ENCODE measurements at regions not wholly inside any gene's neighbourhood (a gene's known extent, or its start where the extent isn't known, plus 50 kb on each side); places are given as distances from the start of the nearest gene placed in this dataset.

DNA sequence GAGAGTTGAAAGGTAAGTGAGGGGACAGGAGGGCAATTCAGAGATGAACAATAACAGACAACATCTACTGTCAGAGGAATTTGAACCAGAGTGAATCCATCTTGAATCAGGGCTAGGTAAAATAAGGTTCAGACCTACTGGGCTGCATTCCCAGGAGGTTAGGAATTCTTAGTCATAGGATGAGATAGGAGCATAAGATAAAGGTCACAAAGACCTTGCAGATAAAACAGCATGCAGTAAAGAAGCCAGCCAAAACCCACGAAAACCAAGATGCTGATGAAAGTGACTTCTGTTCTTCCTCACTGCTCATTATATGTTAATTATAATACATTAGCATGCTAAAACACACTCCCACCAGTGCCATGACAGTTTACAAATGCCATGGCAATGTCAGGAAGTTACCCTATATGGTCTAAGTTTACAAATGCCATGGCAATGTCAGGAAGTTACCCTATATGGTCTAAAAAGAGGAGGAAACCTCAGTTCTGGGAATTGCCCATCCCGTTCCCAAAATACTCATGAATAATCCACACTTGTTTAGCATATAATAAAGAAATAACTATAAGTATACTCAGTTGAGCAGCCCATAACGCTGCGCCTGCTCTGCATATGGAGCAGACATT, 248.5 kb downstream of the HAO1 start:
- no peaks in the 10 kb centered on the region for H3K9me3 Mint-ChIP-seq
- H3K4me1 ChIP-seq (ENCODE audit: insufficient read depth): no peaks in the 10 kb centered on the region
- no peak overlapping the region for H3K4me3 ChIP-seq
- no peaks in the 10 kb centered on the region for H3K36me3 Mint-ChIP-seq (ENCODE audit: low read depth)
- no peaks in the 10 kb centered on the region for H3F3A ChIP-seq (replicated peaks; ENCODE audit: low read depth)
- H2AFZ ChIP-seq: no peak overlapping the region
- H3K27ac Mint-ChIP-seq: no peak overlapping the region
- no peaks in the 10 kb centered on the region for H3K79me2 ChIP-seq (replicated peaks; ENCODE audit: insufficient read depth)
- peaks cover 10% of the 10 kb centered on the region; the same call in 1 of the 2 replicates for H3K9me2 ChIP-seq (ENCODE audit: insufficient read depth)
- no peaks in the 10 kb centered on the region for H4K20me1 ChIP-seq (replicated peaks; ENCODE audit: insufficient read depth)
- no peaks in the 10 kb centered on the region for H3K27me3 ChIP-seq (ENCODE audit: insufficient read depth)
- no peak overlapping the region for H3K4me2 ChIP-seq
- no peaks in the 10 kb centered on the region for H3K36me3 ChIP-seq (ENCODE audit: insufficient read depth)
- TF ChIP-seq, protein P1, sequence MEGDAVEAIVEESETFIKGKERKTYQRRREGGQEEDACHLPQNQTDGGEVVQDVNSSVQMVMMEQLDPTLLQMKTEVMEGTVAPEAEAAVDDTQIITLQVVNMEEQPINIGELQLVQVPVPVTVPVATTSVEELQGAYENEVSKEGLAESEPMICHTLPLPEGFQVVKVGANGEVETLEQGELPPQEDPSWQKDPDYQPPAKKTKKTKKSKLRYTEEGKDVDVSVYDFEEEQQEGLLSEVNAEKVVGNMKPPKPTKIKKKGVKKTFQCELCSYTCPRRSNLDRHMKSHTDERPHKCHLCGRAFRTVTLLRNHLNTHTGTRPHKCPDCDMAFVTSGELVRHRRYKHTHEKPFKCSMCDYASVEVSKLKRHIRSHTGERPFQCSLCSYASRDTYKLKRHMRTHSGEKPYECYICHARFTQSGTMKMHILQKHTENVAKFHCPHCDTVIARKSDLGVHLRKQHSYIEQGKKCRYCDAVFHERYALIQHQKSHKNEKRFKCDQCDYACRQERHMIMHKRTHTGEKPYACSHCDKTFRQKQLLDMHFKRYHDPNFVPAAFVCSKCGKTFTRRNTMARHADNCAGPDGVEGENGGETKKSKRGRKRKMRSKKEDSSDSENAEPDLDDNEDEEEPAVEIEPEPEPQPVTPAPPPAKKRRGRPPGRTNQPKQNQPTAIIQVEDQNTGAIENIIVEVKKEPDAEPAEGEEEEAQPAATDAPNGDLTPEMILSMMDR (conservative IDR thresholded peaks at IDR 0.05; ENCODE audit: low read depth in 2 of 2): no peak
- no peak for TF ChIP-seq ZNF114 (CRISPR knock-in tag; IDR thresholded peaks at IDR 0.05)
- TF ChIP-seq, protein P2, sequence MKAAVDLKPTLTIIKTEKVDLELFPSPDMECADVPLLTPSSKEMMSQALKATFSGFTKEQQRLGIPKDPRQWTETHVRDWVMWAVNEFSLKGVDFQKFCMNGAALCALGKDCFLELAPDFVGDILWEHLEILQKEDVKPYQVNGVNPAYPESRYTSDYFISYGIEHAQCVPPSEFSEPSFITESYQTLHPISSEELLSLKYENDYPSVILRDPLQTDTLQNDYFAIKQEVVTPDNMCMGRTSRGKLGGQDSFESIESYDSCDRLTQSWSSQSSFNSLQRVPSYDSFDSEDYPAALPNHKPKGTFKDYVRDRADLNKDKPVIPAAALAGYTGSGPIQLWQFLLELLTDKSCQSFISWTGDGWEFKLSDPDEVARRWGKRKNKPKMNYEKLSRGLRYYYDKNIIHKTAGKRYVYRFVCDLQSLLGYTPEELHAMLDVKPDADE (IDR thresholded peaks at IDR 0.05): no peak
- TF ChIP-seq, protein P3, sequence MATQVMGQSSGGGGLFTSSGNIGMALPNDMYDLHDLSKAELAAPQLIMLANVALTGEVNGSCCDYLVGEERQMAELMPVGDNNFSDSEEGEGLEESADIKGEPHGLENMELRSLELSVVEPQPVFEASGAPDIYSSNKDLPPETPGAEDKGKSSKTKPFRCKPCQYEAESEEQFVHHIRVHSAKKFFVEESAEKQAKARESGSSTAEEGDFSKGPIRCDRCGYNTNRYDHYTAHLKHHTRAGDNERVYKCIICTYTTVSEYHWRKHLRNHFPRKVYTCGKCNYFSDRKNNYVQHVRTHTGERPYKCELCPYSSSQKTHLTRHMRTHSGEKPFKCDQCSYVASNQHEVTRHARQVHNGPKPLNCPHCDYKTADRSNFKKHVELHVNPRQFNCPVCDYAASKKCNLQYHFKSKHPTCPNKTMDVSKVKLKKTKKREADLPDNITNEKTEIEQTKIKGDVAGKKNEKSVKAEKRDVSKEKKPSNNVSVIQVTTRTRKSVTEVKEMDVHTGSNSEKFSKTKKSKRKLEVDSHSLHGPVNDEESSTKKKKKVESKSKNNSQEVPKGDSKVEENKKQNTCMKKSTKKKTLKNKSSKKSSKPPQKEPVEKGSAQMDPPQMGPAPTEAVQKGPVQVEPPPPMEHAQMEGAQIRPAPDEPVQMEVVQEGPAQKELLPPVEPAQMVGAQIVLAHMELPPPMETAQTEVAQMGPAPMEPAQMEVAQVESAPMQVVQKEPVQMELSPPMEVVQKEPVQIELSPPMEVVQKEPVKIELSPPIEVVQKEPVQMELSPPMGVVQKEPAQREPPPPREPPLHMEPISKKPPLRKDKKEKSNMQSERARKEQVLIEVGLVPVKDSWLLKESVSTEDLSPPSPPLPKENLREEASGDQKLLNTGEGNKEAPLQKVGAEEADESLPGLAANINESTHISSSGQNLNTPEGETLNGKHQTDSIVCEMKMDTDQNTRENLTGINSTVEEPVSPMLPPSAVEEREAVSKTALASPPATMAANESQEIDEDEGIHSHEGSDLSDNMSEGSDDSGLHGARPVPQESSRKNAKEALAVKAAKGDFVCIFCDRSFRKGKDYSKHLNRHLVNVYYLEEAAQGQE (IDR thresholded peaks at IDR 0.05; ENCODE audit: unreplicated experiment): no peak
- no peak for TF ChIP-seq NANOG (IDR thresholded peaks at IDR 0.05; ENCODE audit: borderline replicate concordance)
- no peak for TF ChIP-seq EZH2phosphoT487 (IDR thresholded peaks at IDR 0.05; ENCODE audit: unreplicated experiment)
- TF ChIP-seq, protein P4, sequence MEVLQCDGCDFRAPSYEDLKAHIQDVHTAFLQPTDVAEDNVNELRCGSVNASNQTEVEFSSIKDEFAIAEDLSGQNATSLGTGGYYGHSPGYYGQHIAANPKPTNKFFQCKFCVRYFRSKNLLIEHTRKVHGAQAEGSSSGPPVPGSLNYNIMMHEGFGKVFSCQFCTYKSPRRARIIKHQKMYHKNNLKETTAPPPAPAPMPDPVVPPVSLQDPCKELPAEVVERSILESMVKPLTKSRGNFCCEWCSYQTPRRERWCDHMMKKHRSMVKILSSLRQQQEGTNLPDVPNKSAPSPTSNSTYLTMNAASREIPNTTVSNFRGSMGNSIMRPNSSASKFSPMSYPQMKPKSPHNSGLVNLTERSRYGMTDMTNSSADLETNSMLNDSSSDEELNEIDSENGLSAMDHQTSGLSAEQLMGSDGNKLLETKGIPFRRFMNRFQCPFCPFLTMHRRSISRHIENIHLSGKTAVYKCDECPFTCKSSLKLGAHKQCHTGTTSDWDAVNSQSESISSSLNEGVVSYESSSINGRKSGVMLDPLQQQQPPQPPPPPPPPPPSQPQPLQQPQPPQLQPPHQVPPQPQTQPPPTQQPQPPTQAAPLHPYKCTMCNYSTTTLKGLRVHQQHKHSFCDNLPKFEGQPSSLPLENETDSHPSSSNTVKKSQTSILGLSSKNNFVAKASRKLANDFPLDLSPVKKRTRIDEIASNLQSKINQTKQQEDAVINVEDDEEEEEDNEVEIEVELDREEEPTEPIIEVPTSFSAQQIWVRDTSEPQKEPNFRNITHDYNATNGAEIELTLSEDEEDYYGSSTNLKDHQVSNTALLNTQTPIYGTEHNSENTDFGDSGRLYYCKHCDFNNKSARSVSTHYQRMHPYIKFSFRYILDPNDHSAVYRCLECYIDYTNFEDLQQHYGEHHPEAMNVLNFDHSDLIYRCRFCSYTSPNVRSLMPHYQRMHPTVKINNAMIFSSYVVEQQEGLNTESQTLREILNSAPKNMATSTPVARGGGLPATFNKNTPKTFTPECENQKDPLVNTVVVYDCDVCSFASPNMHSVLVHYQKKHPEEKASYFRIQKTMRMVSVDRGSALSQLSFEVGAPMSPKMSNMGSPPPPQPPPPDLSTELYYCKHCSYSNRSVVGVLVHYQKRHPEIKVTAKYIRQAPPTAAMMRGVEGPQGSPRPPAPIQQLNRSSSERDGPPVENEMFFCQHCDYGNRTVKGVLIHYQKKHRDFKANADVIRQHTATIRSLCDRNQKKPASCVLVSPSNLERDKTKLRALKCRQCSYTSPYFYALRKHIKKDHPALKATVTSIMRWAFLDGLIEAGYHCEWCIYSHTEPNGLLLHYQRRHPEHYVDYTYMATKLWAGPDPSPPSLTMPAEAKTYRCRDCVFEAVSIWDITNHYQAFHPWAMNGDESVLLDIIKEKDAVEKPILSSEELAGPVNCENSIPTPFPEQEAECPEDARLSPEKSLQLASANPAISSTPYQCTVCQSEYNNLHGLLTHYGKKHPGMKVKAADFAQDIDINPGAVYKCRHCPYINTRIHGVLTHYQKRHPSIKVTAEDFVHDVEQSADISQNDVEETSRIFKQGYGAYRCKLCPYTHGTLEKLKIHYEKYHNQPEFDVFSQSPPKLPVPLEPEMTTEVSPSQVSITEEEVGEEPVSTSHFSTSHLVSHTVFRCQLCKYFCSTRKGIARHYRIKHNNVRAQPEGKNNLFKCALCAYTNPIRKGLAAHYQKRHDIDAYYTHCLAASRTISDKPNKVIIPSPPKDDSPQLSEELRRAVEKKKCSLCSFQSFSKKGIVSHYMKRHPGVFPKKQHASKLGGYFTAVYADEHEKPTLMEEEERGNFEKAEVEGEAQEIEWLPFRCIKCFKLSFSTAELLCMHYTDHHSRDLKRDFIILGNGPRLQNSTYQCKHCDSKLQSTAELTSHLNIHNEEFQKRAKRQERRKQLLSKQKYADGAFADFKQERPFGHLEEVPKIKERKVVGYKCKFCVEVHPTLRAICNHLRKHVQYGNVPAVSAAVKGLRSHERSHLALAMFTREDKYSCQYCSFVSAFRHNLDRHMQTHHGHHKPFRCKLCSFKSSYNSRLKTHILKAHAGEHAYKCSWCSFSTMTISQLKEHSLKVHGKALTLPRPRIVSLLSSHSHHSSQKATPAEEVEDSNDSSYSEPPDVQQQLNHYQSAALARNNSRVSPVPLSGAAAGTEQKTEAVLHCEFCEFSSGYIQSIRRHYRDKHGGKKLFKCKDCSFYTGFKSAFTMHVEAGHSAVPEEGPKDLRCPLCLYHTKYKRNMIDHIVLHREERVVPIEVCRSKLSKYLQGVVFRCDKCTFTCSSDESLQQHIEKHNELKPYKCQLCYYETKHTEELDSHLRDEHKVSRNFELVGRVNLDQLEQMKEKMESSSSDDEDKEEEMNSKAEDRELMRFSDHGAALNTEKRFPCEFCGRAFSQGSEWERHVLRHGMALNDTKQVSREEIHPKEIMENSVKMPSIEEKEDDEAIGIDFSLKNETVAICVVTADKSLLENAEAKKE (CRISPR knock-in tag; IDR thresholded peaks at IDR 0.05): no peak
- TF ChIP-seq JUNB (IDR thresholded peaks at IDR 0.05; ENCODE audit: unreplicated experiment): no peak
- no peak for TF ChIP-seq CREB1 (CRISPR knock-in tag; IDR thresholded peaks at IDR 0.05; ENCODE audit: low read depth)
- no peak for TF ChIP-seq POLR2AphosphoS5 (IDR thresholded peaks at IDR 0.05; ENCODE audit: low read depth)
- no peak for TF ChIP-seq STAT1 (IDR thresholded peaks at IDR 0.05; ENCODE audit: unreplicated experiment)
- no peak for TF ChIP-seq ZNF331 (CRISPR knock-in tag; IDR thresholded peaks at IDR 0.05; ENCODE audit: low read depth)
- no peak for TF ChIP-seq EZH2 (IDR thresholded peaks at IDR 0.05; ENCODE audit: low read depth, unreplicated experiment)
- H3K4me1 Mint-ChIP-seq: no peaks in the 10 kb centered on the region
- DNase-seq (ENCODE audit: low spot score) (no peak), ATAC-seq (no peak)
- H3K27ac ChIP-seq (ENCODE audit: low read depth): no peak overlapping the region
- H3K4me3 Mint-ChIP-seq: no peak overlapping the region
- H3K27me3 Mint-ChIP-seq (ENCODE audit: insufficient read depth, low read depth, poor library complexity): no peaks in the 10 kb centered on the region

Measured in GM23338 (cell line).